ENCODE measurements at regions not wholly inside any gene's neighbourhood (a gene's known extent, or its start where the extent isn't known, plus 50 kb on each side); places are given as distances from the start of the nearest gene placed in this dataset.

DNA sequence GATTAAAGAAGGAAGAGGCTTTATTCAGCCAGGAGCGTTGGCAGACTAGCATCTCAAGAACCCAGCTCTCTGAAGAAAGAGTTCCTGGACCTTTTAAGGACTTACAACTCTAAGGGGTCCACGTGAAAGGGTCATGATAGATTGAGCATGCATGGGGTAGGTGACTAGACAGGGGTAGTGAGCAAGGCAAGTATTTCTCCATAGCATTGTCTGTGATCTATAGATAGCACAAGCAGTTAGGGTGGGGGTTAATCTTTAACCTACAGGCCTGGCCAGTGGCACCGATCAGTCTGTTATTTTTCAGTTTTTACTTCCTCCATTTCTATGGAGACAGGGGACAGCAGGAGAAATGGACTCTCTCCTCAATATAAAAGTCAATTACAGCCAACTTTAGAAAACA lies 983.7 kb downstream of the SLITRK1 start:
- TF ChIP-seq CTCF (conservative IDR thresholded peaks at IDR 0.05; ENCODE audit: low read length), result no peak
- TF ChIP-seq EZH2phosphoT487 (IDR thresholded peaks at IDR 0.05; ENCODE audit: borderline replicate concordance, low read depth, low read length), result no peak
